ENCODE measurements at regions not wholly inside any gene's neighbourhood (a gene's known extent, or its start where the extent isn't known, plus 50 kb on each side); places are given as distances from the start of the nearest gene placed in this dataset.

DNA sequence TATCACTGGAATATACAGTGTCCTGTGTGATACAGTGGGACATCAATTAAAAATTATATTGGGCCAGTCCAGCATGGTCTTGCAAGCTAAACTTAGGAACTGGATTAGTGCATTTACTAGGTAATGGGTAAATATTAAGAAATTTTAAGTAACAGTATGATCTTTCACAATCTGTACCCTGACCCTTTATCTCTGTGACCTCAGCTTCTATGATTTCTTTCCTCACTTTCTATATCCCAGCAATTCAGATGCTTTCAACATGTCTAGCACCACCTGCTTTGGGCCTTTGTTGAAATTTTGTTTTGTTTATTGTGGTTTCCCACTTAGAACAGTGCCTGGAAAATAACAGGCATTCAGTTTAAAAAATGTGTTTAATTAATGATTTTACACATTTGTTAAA, 2295.4 kb downstream of the ARAP2 start:
- no peak for TF ChIP-seq POLR2A (IDR thresholded peaks at IDR 0.05; ENCODE audit: low read length)
- no peak for TF ChIP-seq GATA1 (IDR thresholded peaks at IDR 0.05; ENCODE audit: low read depth, low read length)
